Vagina (tissue), 2 donors: ENCODE measurements at regions not wholly inside any gene's neighbourhood (a gene's known extent, or its start where the extent isn't known, plus 50 kb on each side); places are given as distances from the start of the nearest gene placed in this dataset.

Experiments used
- DNase-seq, 2 donors: peaks; one replicate each; pipeline ENCODE4 v3.0.0-alpha.2; 2017; ENCODE audit errors: extremely low spot score in 2 of 2
- H3K27ac ChIP-seq: fragments of 200-600 bp; sonication (generic); one replicate; pipeline ENCODE4 v1.5.1; 2019
- H3K27me3 ChIP-seq: fragments of 200-600 bp; sonication (generic); one replicate; pipeline ENCODE4 v1.5.1; 2019
- H3K36me3 ChIP-seq, 2 donors: fragments of 200-600 bp; sonication (generic); one replicate each; pipeline ENCODE4 v1.5.1; 2017 to 2019
- H3K4me1 ChIP-seq: fragments of 200-600 bp; sonication (generic); one replicate; pipeline ENCODE4 v1.5.1; 2019
- H3K4me3 ChIP-seq, 2 donors: fragments of 200-600 bp; sonication (generic); 1 replicate in 1 of 2; 2 replicates in 1 of 2; pipeline ENCODE4 v1.5.1; 2016 to 2019
- H3K9me3 ChIP-seq: fragments of 200-600 bp; sonication (generic); one replicate; pipeline ENCODE4 v1.5.1; 2019
- POLR2A ChIP-seq, 2 donors: fragments of 450-650 bp; IDR thresholded peaks; one replicate each; pipeline ENCODE4 v1.6.1; 2017; ENCODE audit warnings: antibody characterized with exemption in 2 of 2, mild to moderate bottlenecking in 2 of 2, moderate library complexity in 2 of 2
- POLR2AphosphoS5 ChIP-seq, 2 donors: sonication (generic); formaldehyde crosslinking; IDR thresholded peaks; one replicate each; pipeline ENCODE4 v1.9.0; 2017; ENCODE audit warnings: antibody characterized with exemption in 2 of 2, mild to moderate bottlenecking in 2 of 2, low read depth in 1 of 2; ENCODE audit not compliant: insufficient read depth in 1 of 2
- intact Hi-C: fragments of 100-400 bp; cut with DNase I; formaldehyde crosslinking; loops from one replicate; pipeline ENCODE4 v1.15.1; 2023
- TF ChIP-seq, protein P1 (sequence below), 3 experiments: fragments of 450-650 bp in 2 of 3; fragments of 200-600 bp in 1 of 3; sonication (generic) in 1 of 3; IDR thresholded peaks; one replicate each; pipeline ENCODE4 v1.5.1; 2017 to 2019; ENCODE audit warnings: antibody characterized with exemption in 3 of 3, mild to moderate bottlenecking in 2 of 3, moderate library complexity in 2 of 3

DNA sequence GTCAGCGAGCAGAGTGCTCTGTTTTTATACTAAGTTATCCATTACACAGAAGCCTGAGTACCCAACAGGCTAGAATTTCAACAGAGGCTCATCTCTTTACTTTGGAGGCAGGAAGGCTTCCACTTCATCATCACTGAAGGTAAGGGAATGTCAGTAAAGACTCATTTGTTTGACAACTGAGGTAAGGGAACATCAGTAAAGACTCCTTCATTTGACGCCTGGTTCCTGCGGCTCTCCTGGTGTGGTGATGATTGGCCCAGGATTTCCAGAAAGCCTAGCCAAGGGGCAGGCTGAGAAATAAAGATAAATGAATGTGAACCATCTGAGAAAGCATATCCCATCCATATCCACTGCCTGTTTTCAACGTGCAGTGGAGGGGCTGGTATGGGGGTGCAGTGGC lies 244.6 kb upstream of the ECI2 start:
- Histone ChIP-seq H3K4me1 (no peaks in the 10 kb centered on the region), H3K27me3 (no peaks in the 10 kb centered on the region), H3K9me3 (no peaks in the 10 kb centered on the region), H3K36me3 (no peaks in the 10 kb centered on the region), H3K27ac (no peak overlapping the region), H3K4me3 (no peak overlapping the region)
- TF ChIP-seq, protein P1, sequence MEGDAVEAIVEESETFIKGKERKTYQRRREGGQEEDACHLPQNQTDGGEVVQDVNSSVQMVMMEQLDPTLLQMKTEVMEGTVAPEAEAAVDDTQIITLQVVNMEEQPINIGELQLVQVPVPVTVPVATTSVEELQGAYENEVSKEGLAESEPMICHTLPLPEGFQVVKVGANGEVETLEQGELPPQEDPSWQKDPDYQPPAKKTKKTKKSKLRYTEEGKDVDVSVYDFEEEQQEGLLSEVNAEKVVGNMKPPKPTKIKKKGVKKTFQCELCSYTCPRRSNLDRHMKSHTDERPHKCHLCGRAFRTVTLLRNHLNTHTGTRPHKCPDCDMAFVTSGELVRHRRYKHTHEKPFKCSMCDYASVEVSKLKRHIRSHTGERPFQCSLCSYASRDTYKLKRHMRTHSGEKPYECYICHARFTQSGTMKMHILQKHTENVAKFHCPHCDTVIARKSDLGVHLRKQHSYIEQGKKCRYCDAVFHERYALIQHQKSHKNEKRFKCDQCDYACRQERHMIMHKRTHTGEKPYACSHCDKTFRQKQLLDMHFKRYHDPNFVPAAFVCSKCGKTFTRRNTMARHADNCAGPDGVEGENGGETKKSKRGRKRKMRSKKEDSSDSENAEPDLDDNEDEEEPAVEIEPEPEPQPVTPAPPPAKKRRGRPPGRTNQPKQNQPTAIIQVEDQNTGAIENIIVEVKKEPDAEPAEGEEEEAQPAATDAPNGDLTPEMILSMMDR (IDR thresholded peaks at IDR 0.05) = no peak
- intact Hi-C loops = no loop called here
- no peak for DNase-seq

DNA sequence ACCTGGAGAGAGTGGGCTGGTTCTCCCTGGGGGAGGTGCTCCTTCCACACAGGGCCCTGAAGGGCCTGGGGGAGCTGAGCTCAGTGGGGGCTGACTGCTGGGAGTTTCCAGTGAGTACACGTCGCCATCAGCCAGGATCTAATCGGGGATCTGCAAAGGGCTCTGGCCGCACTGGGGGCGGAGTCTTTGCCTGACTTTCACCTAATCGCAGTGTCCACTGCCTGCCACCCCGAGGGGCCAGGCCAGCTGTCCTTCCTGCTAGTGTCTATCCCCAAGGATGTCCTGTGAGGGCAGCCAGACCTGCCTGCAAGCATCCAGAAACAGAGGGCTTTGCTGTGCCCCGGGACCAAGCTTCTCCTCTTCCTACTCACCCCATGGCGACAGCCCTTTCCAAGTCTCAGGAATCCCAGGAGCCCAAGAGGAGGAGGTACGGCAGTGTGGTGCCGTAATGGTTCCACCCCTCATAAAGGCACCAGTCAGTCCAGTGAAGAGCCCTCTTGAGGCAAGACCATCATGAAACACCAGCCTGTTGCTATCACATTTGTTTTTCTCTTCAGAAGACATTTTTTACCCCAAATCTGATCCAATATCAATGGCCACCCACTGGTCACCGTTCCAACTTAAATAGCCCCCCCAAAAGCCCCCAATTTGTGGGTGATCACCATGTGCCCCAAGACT lies 243.1 kb upstream of the ECI2 start:
- Histone ChIP-seq H3K27me3 (no peaks in the 10 kb centered on the region), H3K27ac (no peak overlapping the region), H3K9me3 (no peaks in the 10 kb centered on the region), H3K36me3 (no peaks in the 10 kb centered on the region), H3K4me3 (no peak overlapping the region), H3K4me1 (no peaks in the 10 kb centered on the region)
- TF ChIP-seq POLR2AphosphoS5 (IDR thresholded peaks at IDR 0.05; ENCODE audit: insufficient read depth in 1 of 2, low read depth in 1 of 2) (no peak), POLR2A (IDR thresholded peaks at IDR 0.05) (no peak)
- TF ChIP-seq, protein P1 (IDR thresholded peaks at IDR 0.05) = no peak
- no peak for DNase-seq
- intact Hi-C loops = no loop called here

DNA sequence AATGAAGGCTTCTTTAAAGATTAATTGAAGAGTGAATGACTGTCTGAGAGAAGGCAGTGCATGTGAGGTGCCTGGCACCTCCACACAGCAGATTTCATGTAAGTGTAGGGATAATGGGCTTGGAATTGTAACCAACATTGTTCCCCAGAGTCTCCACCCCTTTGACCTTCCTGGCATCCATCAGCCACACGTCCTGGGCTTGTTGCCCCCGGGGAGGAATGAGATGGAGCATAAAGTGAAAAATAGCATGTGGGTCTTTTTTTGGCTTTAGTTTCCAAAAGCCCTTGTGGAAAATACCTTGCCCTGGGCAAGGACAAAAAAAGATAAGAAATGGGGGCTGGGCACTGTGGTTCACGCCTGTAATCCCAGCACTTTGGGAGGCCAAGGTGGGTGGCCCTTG lies 242.2 kb upstream of the ECI2 start:
- Histone ChIP-seq H3K4me1 (no peaks in the 10 kb centered on the region), H3K36me3 (no peaks in the 10 kb centered on the region), H3K27me3 (no peaks in the 10 kb centered on the region), H3K9me3 (no peaks in the 10 kb centered on the region), H3K27ac (no peak overlapping the region), H3K4me3 (no peak overlapping the region)
- intact Hi-C loops = no loop called here
- no peak for DNase-seq
- no peak for TF ChIP-seq POLR2AphosphoS5 (IDR thresholded peaks at IDR 0.05; ENCODE audit: insufficient read depth in 1 of 2, low read depth in 1 of 2)
- TF ChIP-seq POLR2A (IDR thresholded peaks at IDR 0.05) = no peak
- TF ChIP-seq, protein P1 (IDR thresholded peaks at IDR 0.05) = no peak

DNA sequence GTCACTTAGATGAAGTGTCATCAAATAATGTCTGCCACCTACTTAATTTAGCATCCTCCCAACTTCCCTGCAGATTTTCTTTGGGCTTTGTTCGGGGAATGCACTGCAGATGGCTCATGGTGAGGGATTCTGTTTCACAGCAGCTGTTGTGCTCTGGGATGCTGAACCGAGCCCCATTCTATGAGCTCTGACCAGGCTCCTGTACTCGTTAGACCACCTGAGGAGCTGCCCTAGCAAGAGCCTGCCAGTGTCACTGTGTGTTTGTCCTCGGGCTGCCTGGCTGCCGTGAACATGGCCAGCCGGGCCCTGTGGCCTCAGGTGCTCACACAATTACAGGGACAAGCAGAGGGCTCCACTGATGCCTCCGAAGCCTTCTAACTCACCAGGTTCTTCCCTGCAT lies 238.8 kb upstream of the ECI2 start:
- H3K27ac ChIP-seq = no peak overlapping the region
- intact Hi-C loops = no loop called here

DNA sequence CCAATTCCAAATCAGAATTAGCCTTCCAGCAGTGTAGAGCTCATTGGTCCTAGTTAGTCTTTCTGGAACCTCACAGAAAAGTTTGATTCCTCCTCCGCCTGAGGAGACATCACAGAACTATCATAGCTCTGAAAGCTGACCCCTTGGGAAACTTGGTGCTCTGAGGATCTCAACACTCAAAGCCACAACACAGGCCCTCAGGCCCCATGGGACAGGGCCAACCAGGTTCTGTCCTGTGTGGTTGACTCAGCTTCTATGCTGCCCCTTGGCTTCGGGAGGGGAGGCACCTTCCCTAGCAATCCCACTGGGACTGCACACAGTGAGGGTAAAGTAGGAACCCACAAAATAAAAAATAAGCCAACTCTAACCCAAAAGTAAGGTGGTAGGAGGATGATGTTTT lies 237.5 kb upstream of the ECI2 start:
- H3K4me3 ChIP-seq = no peak overlapping the region
- DNase-seq = peak in 1 of 2 donors; percentile 64

More for the DNA sequence above, 238.8 kb upstream of the ECI2 start:
- Histone ChIP-seq H3K4me1 (peaks cover 8% of the 10 kb centered on the region), H3K36me3 (no peaks in the 10 kb centered on the region), H3K27me3 (no peaks in the 10 kb centered on the region), H3K9me3 (no peaks in the 10 kb centered on the region), H3K4me3 (no peak overlapping the region)
- no peak for TF ChIP-seq POLR2A (IDR thresholded peaks at IDR 0.05)
- no peak for TF ChIP-seq POLR2AphosphoS5 (IDR thresholded peaks at IDR 0.05; ENCODE audit: insufficient read depth in 1 of 2, low read depth in 1 of 2)
- TF ChIP-seq, protein P1 (IDR thresholded peaks at IDR 0.05) = no peak
- peak in 1 of 2 donors; percentile 79 for DNase-seq

More for the DNA sequence above, 237.5 kb upstream of the ECI2 start:
- Histone ChIP-seq H3K4me1 (peaks cover 9% of the 10 kb centered on the region), H3K27ac (no peak overlapping the region), H3K9me3 (no peaks in the 10 kb centered on the region), H3K36me3 (no peaks in the 10 kb centered on the region), H3K27me3 (no peaks in the 10 kb centered on the region)
- intact Hi-C loops = no loop called here
- TF ChIP-seq POLR2A (IDR thresholded peaks at IDR 0.05) (no peak), POLR2AphosphoS5 (IDR thresholded peaks at IDR 0.05; ENCODE audit: insufficient read depth in 1 of 2, low read depth in 1 of 2) (no peak)
- TF ChIP-seq, protein P1 (IDR thresholded peaks at IDR 0.05) = no peak
